Trophoblast cell (in vitro differentiated cells and primary cell): ENCODE measurements at regions not wholly inside any gene's neighbourhood (a gene's known extent, or its start where the extent isn't known, plus 50 kb on each side); places are given as distances from the start of the nearest gene placed in this dataset.
A peak's percentile ranks its signal among the peaks of the same experiment; 100 is the strongest.

Experiments
- DNase-seq, 2 donors: peaks; one replicate each; pipeline ENCODE4 v3.0.0-alpha.2; 2016
- H2AFZ ChIP-seq: 2 replicates; pipeline ENCODE4 v1.6.1; 2013; ENCODE audit warnings: low read length, moderate library complexity, mild to moderate bottlenecking; ENCODE audit not compliant: insufficient read depth, poor library complexity
- H2AK5ac ChIP-seq: 2 replicates; pipeline ENCODE4 v1.6.1; 2013; ENCODE audit warnings: mild to moderate bottlenecking, low read length
- H2BK120ac ChIP-seq: 2 replicates; pipeline ENCODE4 v1.6.1; 2013; ENCODE audit warnings: low read length, mild to moderate bottlenecking, moderate library complexity; ENCODE audit not compliant: insufficient read depth, poor library complexity
- H2BK12ac ChIP-seq: 2 replicates; pipeline ENCODE4 v1.6.1; 2013; ENCODE audit warnings: mild to moderate bottlenecking, low read length, moderate library complexity
- H2BK5ac ChIP-seq: 2 replicates; pipeline ENCODE4 v1.6.1; 2013; ENCODE audit warnings: low read length, low read depth, moderate library complexity, mild to moderate bottlenecking; ENCODE audit not compliant: poor library complexity
- H3K14ac ChIP-seq: 2 replicates; pipeline ENCODE4 v1.6.1; 2013; ENCODE audit warnings: mild to moderate bottlenecking, low read length
- H3K18ac ChIP-seq: 2 replicates; pipeline ENCODE4 v1.6.1; 2013; ENCODE audit warnings: mild to moderate bottlenecking, low read length
- H3K23ac ChIP-seq: 2 replicates; pipeline ENCODE4 v1.6.1; 2013; ENCODE audit warnings: low read length
- H3K27ac ChIP-seq: 2 replicates; pipeline ENCODE4 v1.5.1; 2013; ENCODE audit warnings: low read depth, mild to moderate bottlenecking, inconsistent platforms, low read length, moderate library complexity
- H3K27me3 ChIP-seq: 2 replicates; pipeline ENCODE4 v1.6.1; 2013; ENCODE audit warnings: inconsistent platforms, mild to moderate bottlenecking, low read length, moderate library complexity; ENCODE audit not compliant: insufficient read depth
- H3K36me3 ChIP-seq, 2 experiments: 1 replicate in 1 of 2; 2 replicates in 1 of 2; pipeline ENCODE4 v1.6.1; 2013; ENCODE audit warnings: low read length in 2 of 2, mild to moderate bottlenecking in 2 of 2, moderate library complexity in 1 of 2; ENCODE audit not compliant: insufficient read depth in 2 of 2, control insufficient read depth in 1 of 2
- H3K4ac ChIP-seq: 2 replicates; pipeline ENCODE4 v1.6.1; 2013; ENCODE audit warnings: low read depth, mild to moderate bottlenecking, low read length, moderate library complexity
- H3K4me1 ChIP-seq, 2 experiments: 1 replicate in 1 of 2; 2 replicates in 1 of 2; pipeline ENCODE4 v1.6.1; 2013; ENCODE audit warnings: low read length in 2 of 2, mild to moderate bottlenecking in 2 of 2, moderate library complexity in 1 of 2; ENCODE audit not compliant: insufficient read depth in 2 of 2, control insufficient read depth in 1 of 2
- H3K4me2 ChIP-seq: 2 replicates; pipeline ENCODE4 v1.6.1; 2013; ENCODE audit warnings: inconsistent platforms, mild to moderate bottlenecking, low read length, moderate library complexity
- H3K4me3 ChIP-seq: 2 replicates; pipeline ENCODE4 v1.5.1; 2013; ENCODE audit warnings: mild to moderate bottlenecking, low read depth, low read length, inconsistent platforms
- H3K79me1 ChIP-seq: one replicate; pipeline ENCODE4 v1.6.1; 2013; ENCODE audit warnings: low read length
- H3K79me2 ChIP-seq: 2 replicates; pipeline ENCODE4 v1.6.1; 2013; ENCODE audit warnings: low read length, mild to moderate bottlenecking; ENCODE audit not compliant: control insufficient read depth, insufficient read depth, poor library complexity
- H3K9ac ChIP-seq: 2 replicates; pipeline ENCODE4 v1.6.1; 2013; ENCODE audit warnings: mild to moderate bottlenecking, low read length
- H3K9me3 ChIP-seq: 2 replicates; pipeline ENCODE4 v1.6.1; 2013; ENCODE audit warnings: low read depth, mild to moderate bottlenecking, control low read depth, inconsistent platforms, low read length; ENCODE audit not compliant: insufficient read depth
- H4K12ac ChIP-seq: 2 replicates; pipeline ENCODE4 v1.6.1; 2013; ENCODE audit warnings: low read depth, mild to moderate bottlenecking, low read length, moderate library complexity
- H4K8ac ChIP-seq: 2 replicates; pipeline ENCODE4 v1.6.1; 2013; ENCODE audit warnings: low read depth, mild to moderate bottlenecking, low read length, moderate library complexity
- H4K91ac ChIP-seq: one replicate; pipeline ENCODE4 v1.6.1; 2013; ENCODE audit warnings: low read depth, mild to moderate bottlenecking, low read length, moderate library complexity
- WGBS: extraction: QIAGEN DNeasy Blood & Tissue Kit; methylation state at CpG from one replicate; pipeline ENCODE4 v1.1.7; 2013; ENCODE audit warnings: missing lambda C conversion rate; ENCODE audit not compliant: insufficient read length, insufficient coverage; ENCODE audit errors: extremely low coverage; 5-methylcytosine and 5-hydroxymethylcytosine counted together

GRCh38 chr9:115864581-115864980 is 289.0 kb upstream of the PAPPA start:
- Histone ChIP-seq H2BK120ac (no peak overlapping the region), H3K23ac (no peak overlapping the region), H3K9me3 (no peaks in the 10 kb centered on the region), H3K79me1 (no peaks in the 10 kb centered on the region), H4K8ac (no peak overlapping the region), H3K14ac (no peak overlapping the region), H3K4me2 (no peak overlapping the region), H3K4ac (no peak overlapping the region), H3K36me3 (no peaks in the 10 kb centered on the region), H2AFZ (no peak overlapping the region), H4K12ac (no peak overlapping the region), H3K9ac (no peak overlapping the region), H3K4me3 (no peak overlapping the region), H2BK5ac (no peak overlapping the region), H3K79me2 (no peaks in the 10 kb centered on the region), H2AK5ac (no peak overlapping the region), H4K91ac (no peak overlapping the region), H3K4me1 (no peaks in the 10 kb centered on the region), H3K27ac (no peak overlapping the region), H3K27me3 (no peaks in the 10 kb centered on the region), H3K18ac (no peak overlapping the region), H2BK12ac (no peak overlapping the region)
- DNase-seq = no peak

DNA sequence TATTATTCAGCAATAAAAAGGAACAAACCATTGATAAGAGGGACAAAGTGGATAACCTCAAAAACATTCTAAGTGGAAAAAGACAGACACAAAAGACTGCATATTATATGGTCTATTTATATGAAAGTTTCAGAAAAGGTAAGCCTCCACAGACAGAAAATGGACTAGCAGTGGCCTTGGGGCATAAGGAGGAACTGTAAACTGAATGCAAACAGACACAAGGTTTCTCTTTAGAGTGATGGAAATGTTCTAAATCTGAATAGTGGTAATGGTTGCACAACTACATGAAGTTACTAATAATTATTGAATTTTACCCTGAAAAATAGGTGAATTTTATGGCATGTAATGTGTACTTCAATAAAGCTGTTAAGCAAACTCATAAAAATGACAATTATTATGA is 286.3 kb upstream of the PAPPA start:
- Histone ChIP-seq H3K18ac (no peak overlapping the region), H3K79me1 (no peaks in the 10 kb centered on the region), H3K79me2 (no peaks in the 10 kb centered on the region), H4K12ac (no peak overlapping the region), H3K14ac (no peak overlapping the region), H3K4me3 (no peak overlapping the region), H3K9ac (no peak overlapping the region), H3K27ac (no peak overlapping the region), H3K9me3 (no peaks in the 10 kb centered on the region), H4K8ac (no peak overlapping the region), H3K27me3 (no peaks in the 10 kb centered on the region), H3K36me3 (no peaks in the 10 kb centered on the region), H3K23ac (no peak overlapping the region), H3K4ac (no peak overlapping the region), H4K91ac (no peak overlapping the region), H2BK12ac (no peak overlapping the region), H3K4me1 (no peaks in the 10 kb centered on the region), H2BK5ac (no peak overlapping the region), H2BK120ac (no peak overlapping the region), H2AFZ (no peak overlapping the region), H2AK5ac (no peak overlapping the region), H3K4me2 (no peak overlapping the region)
- no peak for DNase-seq

GRCh38 chr9:115877852-115878438 is 275.6 kb upstream of the PAPPA start:
- Histone ChIP-seq H3K4me2 (no peak overlapping the region), H3K27me3 (no peaks in the 10 kb centered on the region), H4K12ac (no peak overlapping the region), H3K14ac (no peak overlapping the region), H3K18ac (no peak overlapping the region), H3K79me2 (no peaks in the 10 kb centered on the region), H3K27ac (no peak overlapping the region), H2AFZ (no peak overlapping the region), H3K79me1 (no peaks in the 10 kb centered on the region), H3K9ac (no peak overlapping the region), H3K4ac (no peak overlapping the region), H3K36me3 (no peaks in the 10 kb centered on the region), H2BK12ac (no peak overlapping the region), H2AK5ac (no peak overlapping the region), H4K8ac (no peak overlapping the region), H3K4me1 (peaks cover 0 to 5% of the 10 kb centered on the region in 2 experiments), H4K91ac (no peak overlapping the region), H2BK5ac (no peak overlapping the region), H3K4me3 (no peak overlapping the region), H3K9me3 (peaks cover 2% of the 10 kb centered on the region), H2BK120ac (no peak overlapping the region), H3K23ac (no peak overlapping the region)
- DNase-seq = no peak
- WGBS = no CpG with 5 or more reads among the region's 3 CpGs

DNA sequence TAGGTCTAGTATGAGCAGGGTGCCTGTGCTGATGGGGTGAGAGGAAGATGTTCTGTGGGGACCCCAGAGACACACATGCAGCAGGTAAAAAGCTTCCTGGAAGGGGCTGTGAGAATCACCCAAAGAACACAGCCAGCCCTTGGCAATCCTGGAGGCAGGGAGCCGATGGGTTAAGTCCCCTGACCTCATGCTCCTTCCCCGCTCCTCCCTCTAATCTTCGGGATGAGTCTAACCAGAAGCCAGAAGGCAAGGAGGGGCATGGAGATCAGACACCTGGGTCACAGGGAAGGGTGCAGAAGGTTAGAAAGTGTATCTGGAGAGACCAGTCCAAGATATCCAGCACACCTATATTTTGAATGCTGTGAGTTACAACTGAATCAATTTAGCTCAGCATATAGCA is 274.1 kb upstream of the PAPPA start:
- no peak overlapping the region for H3K4ac ChIP-seq
- H3K9me3 ChIP-seq = peaks cover 2% of the 10 kb centered on the region
- no peak overlapping the region for H3K23ac ChIP-seq
- H2AFZ ChIP-seq = no peak overlapping the region
- no peak overlapping the region for H4K91ac ChIP-seq
- H3K4me1 ChIP-seq = peaks cover 1 to 5% of the 10 kb centered on the region in 2 experiments
- H3K36me3 ChIP-seq = no peaks in the 10 kb centered on the region
- H3K4me3 ChIP-seq = no peak overlapping the region
- peak overlapping the region; percentile 36 for H4K12ac ChIP-seq
- H2BK12ac ChIP-seq = peak overlapping the region; percentile 81
- H3K18ac ChIP-seq = no peak overlapping the region
- whole genome bisulfite sequencing = no CpG with 5 or more reads among the region's 3 CpGs
- no peak overlapping the region for H3K4me2 ChIP-seq
- H2BK5ac ChIP-seq = no peak overlapping the region
- no peak overlapping the region for H2AK5ac ChIP-seq
- H3K14ac ChIP-seq = peak overlapping the region; percentile 76
- no peak for DNase-seq
- no peak overlapping the region for H3K9ac ChIP-seq
- H3K79me2 ChIP-seq = no peaks in the 10 kb centered on the region
- peak overlapping the region; percentile 7 for H4K8ac ChIP-seq
- no peak overlapping the region for H2BK120ac ChIP-seq
- no peak overlapping the region for H3K27ac ChIP-seq
- no peaks in the 10 kb centered on the region for H3K27me3 ChIP-seq
- no peaks in the 10 kb centered on the region for H3K79me1 ChIP-seq
